ENCODE measurements at regions not wholly inside any gene's neighbourhood (a gene's known extent, or its start where the extent isn't known, plus 50 kb on each side); places are given as distances from the start of the nearest gene placed in this dataset.

DNA sequence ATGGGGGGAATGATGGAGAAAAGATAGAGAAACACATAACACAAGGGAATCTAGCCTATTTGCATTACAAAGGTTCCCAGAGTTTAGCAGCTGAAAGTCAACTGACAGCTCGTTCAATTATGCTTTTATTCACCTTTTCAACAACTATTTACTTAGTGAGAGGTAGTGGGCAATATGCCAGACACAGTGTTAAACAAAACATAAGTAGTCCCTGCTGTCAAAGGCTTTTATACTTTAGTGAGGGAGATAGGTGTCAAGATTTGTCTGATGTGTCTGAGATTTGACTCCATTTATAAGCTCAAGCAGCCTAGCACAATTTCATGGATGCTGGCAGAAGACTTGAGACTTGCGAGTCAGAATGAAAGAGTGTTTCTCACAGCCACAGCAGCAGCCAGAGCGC lies 549.0 kb upstream of the VSTM2A start (continued):
- TF ChIP-seq, protein P1, sequence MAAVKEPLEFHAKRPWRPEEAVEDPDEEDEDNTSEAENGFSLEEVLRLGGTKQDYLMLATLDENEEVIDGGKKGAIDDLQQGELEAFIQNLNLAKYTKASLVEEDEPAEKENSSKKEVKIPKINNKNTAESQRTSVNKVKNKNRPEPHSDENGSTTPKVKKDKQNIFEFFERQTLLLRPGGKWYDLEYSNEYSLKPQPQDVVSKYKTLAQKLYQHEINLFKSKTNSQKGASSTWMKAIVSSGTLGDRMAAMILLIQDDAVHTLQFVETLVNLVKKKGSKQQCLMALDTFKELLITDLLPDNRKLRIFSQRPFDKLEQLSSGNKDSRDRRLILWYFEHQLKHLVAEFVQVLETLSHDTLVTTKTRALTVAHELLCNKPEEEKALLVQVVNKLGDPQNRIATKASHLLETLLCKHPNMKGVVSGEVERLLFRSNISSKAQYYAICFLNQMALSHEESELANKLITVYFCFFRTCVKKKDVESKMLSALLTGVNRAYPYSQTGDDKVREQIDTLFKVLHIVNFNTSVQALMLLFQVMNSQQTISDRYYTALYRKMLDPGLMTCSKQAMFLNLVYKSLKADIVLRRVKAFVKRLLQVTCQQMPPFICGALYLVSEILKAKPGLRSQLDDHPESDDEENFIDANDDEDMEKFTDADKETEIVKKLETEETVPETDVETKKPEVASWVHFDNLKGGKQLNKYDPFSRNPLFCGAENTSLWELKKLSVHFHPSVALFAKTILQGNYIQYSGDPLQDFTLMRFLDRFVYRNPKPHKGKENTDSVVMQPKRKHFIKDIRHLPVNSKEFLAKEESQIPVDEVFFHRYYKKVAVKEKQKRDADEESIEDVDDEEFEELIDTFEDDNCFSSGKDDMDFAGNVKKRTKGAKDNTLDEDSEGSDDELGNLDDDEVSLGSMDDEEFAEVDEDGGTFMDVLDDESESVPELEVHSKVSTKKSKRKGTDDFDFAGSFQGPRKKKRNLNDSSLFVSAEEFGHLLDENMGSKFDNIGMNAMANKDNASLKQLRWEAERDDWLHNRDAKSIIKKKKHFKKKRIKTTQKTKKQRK (IDR thresholded peaks at IDR 0.05; ENCODE audit: low read depth, low read length), result no peak
- TF ChIP-seq SUPT20H (IDR thresholded peaks at IDR 0.05; ENCODE audit: borderline replicate concordance, control insufficient read depth, low read depth, low read length), result no peak

DNA sequence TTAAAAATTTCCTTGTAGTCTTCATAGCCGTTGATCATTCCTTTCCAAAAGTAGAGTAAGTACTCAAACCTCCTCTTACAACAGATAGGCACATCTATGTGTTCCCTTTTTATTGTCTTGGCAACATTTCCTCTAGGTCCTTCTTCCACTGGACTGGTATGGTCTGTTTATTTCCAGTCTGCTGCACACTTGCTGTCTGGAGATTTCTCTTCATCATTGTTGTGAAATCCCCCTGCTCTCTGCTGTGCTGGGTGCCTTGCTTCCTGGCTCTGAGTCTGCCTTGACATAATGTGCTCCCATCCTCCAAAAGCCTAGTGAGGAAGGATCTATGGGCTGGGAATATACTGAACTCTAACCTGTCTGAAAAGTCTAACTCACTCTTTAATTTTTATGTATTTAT lies 545.3 kb upstream of the VSTM2A start:
- WGBS (ENCODE audit: insufficient coverage, insufficient replicate concordance, low lambda C conversion rate, missing lambda C conversion rate), result 0% methylated on average over 1 of the region's 1 CpG
- SMC1A ChIA-PET (ENCODE audit: uncharacterized antibody, unreplicated experiment), result no interaction called here
- POLR2A ChIA-PET, result no interaction called here

More for the DNA sequence above, 545.3 kb upstream of the VSTM2A start:
- Histone ChIP-seq H3K4me1 (ENCODE audit: control insufficient read depth, insufficient read depth, low read length) (no peaks in the 10 kb centered on the region), H3K27ac (ENCODE audit: control insufficient read depth, insufficient read depth) (no peak overlapping the region), H3K36me3 (ENCODE audit: control insufficient read depth in 2 of 2, insufficient read depth in 2 of 2, low read length in 1 of 2) (no peaks in the 10 kb centered on the region), H3K4me3 (no peak overlapping the region), H3K9me3 (replicated peaks; ENCODE audit: control insufficient read depth, insufficient read depth, low read length) (no peaks in the 10 kb centered on the region), H3K79me2 (ENCODE audit: control insufficient read depth, insufficient read depth, low read length) (no peaks in the 10 kb centered on the region), H4K20me1 (ENCODE audit: control insufficient read depth, insufficient read depth) (no peaks in the 10 kb centered on the region), H2AFZ (ENCODE audit: control insufficient read depth, low read depth, low read length) (no peak overlapping the region), H3K9ac (ENCODE audit: control insufficient read depth, insufficient read depth, low read length) (no peak overlapping the region), H3K4me2 (ENCODE audit: control insufficient read depth, insufficient read depth) (no peak overlapping the region), H3K27me3 (replicated peaks in 1 of 2; ENCODE audit: control insufficient read depth in 2 of 2, insufficient read depth in 2 of 2, low read length in 1 of 2) (no peaks in the 10 kb centered on the region)
- RAD21 ChIA-PET (ENCODE audit: unreplicated experiment), result no interaction called here
- no TSS peak for BruUV-seq (replicated peaks)
- in situ Hi-C loops (cut with MboI) (no loop called here), intact Hi-C loops (cut with micrococcal nuclease; ENCODE audit: unreplicated experiment) (no loop called here)
- CTCF ChIA-PET, result no interaction called here
- DNase-seq (ENCODE audit: low read depth, low spot score), result no peak
- ATAC-seq, result no peak
- no peak for FAIRE-seq
- TF ChIP-seq POU2F2 (IDR thresholded peaks at IDR 0.05; ENCODE audit: borderline replicate concordance, low read depth, low read length) (no peak), SMARCA5 (IDR thresholded peaks at IDR 0.05) (no peak), RBBP5 (conservative IDR thresholded peaks at IDR 0.05) (no peak)
- TF ChIP-seq, protein P2, sequence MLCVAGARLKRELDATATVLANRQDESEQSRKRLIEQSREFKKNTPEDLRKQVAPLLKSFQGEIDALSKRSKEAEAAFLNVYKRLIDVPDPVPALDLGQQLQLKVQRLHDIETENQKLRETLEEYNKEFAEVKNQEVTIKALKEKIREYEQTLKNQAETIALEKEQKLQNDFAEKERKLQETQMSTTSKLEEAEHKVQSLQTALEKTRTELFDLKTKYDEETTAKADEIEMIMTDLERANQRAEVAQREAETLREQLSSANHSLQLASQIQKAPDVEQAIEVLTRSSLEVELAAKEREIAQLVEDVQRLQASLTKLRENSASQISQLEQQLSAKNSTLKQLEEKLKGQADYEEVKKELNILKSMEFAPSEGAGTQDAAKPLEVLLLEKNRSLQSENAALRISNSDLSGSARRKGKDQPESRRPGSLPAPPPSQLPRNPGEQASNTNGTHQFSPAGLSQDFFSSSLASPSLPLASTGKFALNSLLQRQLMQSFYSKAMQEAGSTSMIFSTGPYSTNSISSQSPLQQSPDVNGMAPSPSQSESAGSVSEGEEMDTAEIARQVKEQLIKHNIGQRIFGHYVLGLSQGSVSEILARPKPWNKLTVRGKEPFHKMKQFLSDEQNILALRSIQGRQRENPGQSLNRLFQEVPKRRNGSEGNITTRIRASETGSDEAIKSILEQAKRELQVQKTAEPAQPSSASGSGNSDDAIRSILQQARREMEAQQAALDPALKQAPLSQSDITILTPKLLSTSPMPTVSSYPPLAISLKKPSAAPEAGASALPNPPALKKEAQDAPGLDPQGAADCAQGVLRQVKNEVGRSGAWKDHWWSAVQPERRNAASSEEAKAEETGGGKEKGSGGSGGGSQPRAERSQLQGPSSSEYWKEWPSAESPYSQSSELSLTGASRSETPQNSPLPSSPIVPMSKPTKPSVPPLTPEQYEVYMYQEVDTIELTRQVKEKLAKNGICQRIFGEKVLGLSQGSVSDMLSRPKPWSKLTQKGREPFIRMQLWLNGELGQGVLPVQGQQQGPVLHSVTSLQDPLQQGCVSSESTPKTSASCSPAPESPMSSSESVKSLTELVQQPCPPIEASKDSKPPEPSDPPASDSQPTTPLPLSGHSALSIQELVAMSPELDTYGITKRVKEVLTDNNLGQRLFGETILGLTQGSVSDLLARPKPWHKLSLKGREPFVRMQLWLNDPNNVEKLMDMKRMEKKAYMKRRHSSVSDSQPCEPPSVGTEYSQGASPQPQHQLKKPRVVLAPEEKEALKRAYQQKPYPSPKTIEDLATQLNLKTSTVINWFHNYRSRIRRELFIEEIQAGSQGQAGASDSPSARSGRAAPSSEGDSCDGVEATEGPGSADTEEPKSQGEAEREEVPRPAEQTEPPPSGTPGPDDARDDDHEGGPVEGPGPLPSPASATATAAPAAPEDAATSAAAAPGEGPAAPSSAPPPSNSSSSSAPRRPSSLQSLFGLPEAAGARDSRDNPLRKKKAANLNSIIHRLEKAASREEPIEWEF (IDR thresholded peaks at IDR 0.05; ENCODE audit: insufficient replicate concordance, low read depth, low read length), result no peak

All from GM12878 (cell line).